GM12878 (cell line): ENCODE measurements at regions not wholly inside any gene's neighbourhood (a gene's known extent, or its start where the extent isn't known, plus 50 kb on each side); places are given as distances from the start of the nearest gene placed in this dataset.
A peak's percentile ranks its signal among the peaks of the same experiment; 100 is the strongest.
"Not testable (repeated sequence)": the region's sequence is repeated elsewhere in the genome, so short reads cannot be mapped to it uniquely, and the experiment has no call there.

Experiments used
- ATAC-seq: fragments of 200-7000 bp; cut with Tn5 transposase; 3 replicates; pipeline ENCODE4 v1.9.1; 2020; ENCODE audit warnings: mild to moderate bottlenecking, moderate library complexity
- BruUV-seq: library from RNA; stranded (reverse); fragments of 400-500 nt; replicated peaks from 2 replicates; lab custom pipeline; 2021; lab: Mats Ljungman, UMichigan
- CTCF ChIA-PET: fragments of 300-600 bp; sonication (Branson Sonifier 250); formaldehyde crosslinking; extraction: SDS; loops from one replicate; lab custom pipeline; 2021; ENCODE audit warnings: inconsistent platforms; lab: Yijun Ruan, JAX
- POLR2A ChIA-PET: fragments of 350-600 bp; formaldehyde crosslinking; extraction: SDS; loops from one replicate; lab custom pipeline; 2021; ENCODE audit warnings: inconsistent platforms; lab: Charles Lee
- RAD21 ChIA-PET: fragments of 300-600 bp; sonication (Branson Sonifier 250); formaldehyde crosslinking; loops from one replicate; lab custom pipeline; 2023; ENCODE audit warnings: antibody characterized with exemption; ENCODE audit not compliant: unreplicated experiment; lab: Charles Lee
- SMC1A ChIA-PET: fragments of 300-600 bp; sonication (Branson Sonifier 250); formaldehyde crosslinking; loops from one replicate; lab custom pipeline; 2023; ENCODE audit not compliant: unreplicated experiment, uncharacterized antibody; lab: Charles Lee
- DNase-seq: peaks from one replicate; pipeline ENCODE4 v3.0.0-alpha.2; 2011; ENCODE audit warnings: low read depth, low spot score
- FAIRE-seq: peaks from 3 replicates; lab custom pipeline; 2011; peaks lifted over from hg19 to GRCh38; lab: Jason Lieb, UNC
- H2AFZ ChIP-seq: 2 replicates; pipeline ENCODE4 v1.6.0; 2011; ENCODE audit warnings: low read depth, low read length, control low read depth; ENCODE audit not compliant: control insufficient read depth
- H3K27ac ChIP-seq: 2 replicates; pipeline ENCODE4 v1.5.1; 2011; ENCODE audit warnings: control low read depth; ENCODE audit not compliant: control insufficient read depth, insufficient read depth
- H3K27me3 ChIP-seq, 2 experiments: replicated peaks in 1 of 2; 2 replicates each; pipeline versions ENCODE4 v1.6.0 to v1.6.1; 2011; ENCODE audit warnings: low read length in 1 of 2; ENCODE audit not compliant: control insufficient read depth in 2 of 2, insufficient read depth in 2 of 2
- H3K36me3 ChIP-seq, 2 experiments: 2 replicates each; pipeline ENCODE4 v1.5.1; 2011; ENCODE audit warnings: low read length in 1 of 2; ENCODE audit not compliant: control insufficient read depth in 2 of 2, insufficient read depth in 2 of 2
- H3K4me1 ChIP-seq: 2 replicates; pipeline ENCODE4 v1.6.1; 2011; ENCODE audit warnings: mild to moderate bottlenecking, low read length, moderate library complexity, mixed read lengths; ENCODE audit not compliant: control insufficient read depth, insufficient read depth
- H3K4me2 ChIP-seq: 2 replicates; pipeline ENCODE4 v1.6.0; 2011; ENCODE audit warnings: control low read depth; ENCODE audit not compliant: control insufficient read depth, insufficient read depth
- H3K4me3 ChIP-seq: fragments of 200-600 bp; sonication (generic); 2 replicates; pipeline ENCODE4 v1.5.1; 2016
- H3K79me2 ChIP-seq: 2 replicates; pipeline ENCODE4 v1.6.0; 2011; ENCODE audit warnings: low read length; ENCODE audit not compliant: control insufficient read depth, insufficient read depth
- H3K9ac ChIP-seq: 2 replicates; pipeline ENCODE4 v1.8.0; 2011; ENCODE audit warnings: low read length, control low read depth, mixed read lengths; ENCODE audit not compliant: control insufficient read depth, insufficient read depth
- H3K9me3 ChIP-seq: replicated peaks from 3 replicates; pipeline ENCODE4 v1.5.1; 2011; ENCODE audit warnings: mild to moderate bottlenecking, low read length; ENCODE audit not compliant: control insufficient read depth, insufficient read depth
- H4K20me1 ChIP-seq: 2 replicates; pipeline ENCODE4 v1.6.0; 2011; ENCODE audit not compliant: control insufficient read depth, insufficient read depth
- PAX8 ChIP-seq: fragments of 450-650 bp; IDR thresholded peaks from 2 replicates; pipeline ENCODE4 v1.6.1; 2017; ENCODE audit warnings: mild to moderate bottlenecking, moderate library complexity
- POLR2AphosphoS5 ChIP-seq: IDR thresholded peaks from 2 replicates; pipeline ENCODE4 v1.6.1; 2011; ENCODE audit warnings: mild to moderate bottlenecking, low read length, inconsistent platforms
- POU2F2 ChIP-seq: IDR thresholded peaks from 3 replicates; pipeline ENCODE4 v1.6.1; 2011; ENCODE audit warnings: low read depth, mild to moderate bottlenecking, low read length, borderline replicate concordance
- RAD21 ChIP-seq: IDR thresholded peaks from 2 replicates; pipeline ENCODE4 v1.6.1; 2011; ENCODE audit warnings: mild to moderate bottlenecking, low read depth, low read length, moderate library complexity; ENCODE audit not compliant: insufficient read depth
- RB1 ChIP-seq: fragments of 450-650 bp; formaldehyde crosslinking; IDR thresholded peaks from 2 replicates; pipeline ENCODE4 v1.6.1; 2017; ENCODE audit warnings: mild to moderate bottlenecking, borderline replicate concordance
- SMC3 ChIP-seq: IDR thresholded peaks from 2 replicates; pipeline ENCODE4 v1.6.1; 2011; ENCODE audit warnings: low read length, improper control_type of control experiment, borderline replicate concordance
- WGBS: methylation state at CpG from one replicate; pipeline ENCODE4 v1.1.6; 2016; ENCODE audit warnings: low lambda C conversion rate; ENCODE audit not compliant: insufficient replicate concordance, insufficient coverage; ENCODE audit errors: missing lambda C conversion rate; 5-methylcytosine and 5-hydroxymethylcytosine counted together
- in situ Hi-C: fragments of 300-500 bp; cut with MboI; formaldehyde crosslinking; loops from 9 replicates; pipeline ENCODE4 v1.14.3; 2018; ENCODE audit warnings: mixed read lengths
- intact Hi-C: fragments of 100-400 bp; cut with micrococcal nuclease; formaldehyde crosslinking; loops from one replicate; pipeline ENCODE4 v1.14.2; 2022; ENCODE audit not compliant: unreplicated experiment
- TF ChIP-seq, protein P1 (sequence below): fragments of 450-650 bp; formaldehyde crosslinking; IDR thresholded peaks from 2 replicates; pipeline ENCODE4 v1.4.0; 2022; ENCODE audit warnings: mild to moderate bottlenecking, moderate library complexity
- TF ChIP-seq, protein P2 (sequence below), 3 experiments: IDR thresholded peaks in 2 of 3; conservative IDR thresholded peaks in 1 of 3; 2 replicates each; pipeline ENCODE4 v1.5.1; 2011; ENCODE audit warnings: low read depth in 3 of 3, low read length in 3 of 3, mild to moderate bottlenecking in 3 of 3, control low read depth in 2 of 3, moderate library complexity in 2 of 3, inconsistent platforms in 1 of 3, mixed read lengths in 1 of 3; ENCODE audit not compliant: control insufficient read depth in 2 of 3, insufficient read depth in 1 of 3; ENCODE audit errors: extremely low read depth in 1 of 3

DNA sequence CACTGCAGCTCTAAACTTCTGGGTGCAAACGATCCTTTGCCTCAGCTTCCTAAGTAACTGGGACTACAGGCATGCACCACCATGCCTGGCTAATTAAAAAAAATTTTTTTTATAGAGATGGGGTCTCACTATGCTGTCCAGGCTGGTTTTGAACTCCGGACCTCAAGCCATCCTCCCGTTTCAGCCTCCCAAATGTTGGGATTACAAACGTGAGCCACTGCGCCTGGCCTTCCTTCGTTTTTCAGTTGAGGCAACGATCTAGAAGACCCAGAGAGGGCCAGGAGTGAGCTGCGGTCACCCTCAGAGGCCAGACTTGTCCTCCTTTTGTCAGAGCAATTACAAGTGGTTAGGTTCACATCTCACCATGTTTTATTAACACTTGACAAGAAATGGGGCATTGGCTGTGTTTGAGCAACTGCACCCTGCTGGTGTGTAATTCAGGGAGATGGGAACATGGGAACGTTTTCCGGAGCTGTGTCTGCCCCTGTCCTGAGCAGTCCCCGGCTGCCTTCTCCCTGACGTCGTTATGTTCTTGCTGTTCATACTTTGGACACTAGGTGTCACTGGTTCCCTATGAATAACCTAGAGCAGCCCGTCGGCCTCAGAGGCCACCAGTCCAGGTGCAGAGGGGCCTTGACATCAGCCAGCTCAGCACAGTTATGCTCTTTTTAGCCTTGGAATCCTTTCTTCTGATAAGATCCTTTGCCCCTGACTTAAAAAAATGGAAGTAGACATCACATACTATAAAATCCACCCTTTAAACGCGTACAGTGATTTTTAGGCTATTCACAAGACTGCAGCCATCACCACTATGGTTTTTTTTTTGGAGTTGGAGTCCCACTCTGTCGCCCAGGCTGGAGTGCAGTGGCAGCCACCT lies 375.0 kb downstream of the TYW1 start:
- SMC1A ChIA-PET, result interaction anchor here (0.9 to 1.0 kb wide), 2 partner anchors 10 to 113 kb away, joined by 3 to 4 read pairs; no protein-coding TSS in a partner anchor
- CTCF ChIA-PET, result interaction anchor here (0.6 to 2.5 kb wide), 8 partner anchors 8 to 1773 kb away, joined by 3 to 7 read pairs (median 4); no protein-coding TSS in a partner anchor
- Histone ChIP-seq H2AFZ (no peak overlapping the region), H3K27ac (no peak overlapping the region), H3K36me3 (no peaks in the 10 kb centered on the region), H3K9me3 (no peaks in the 10 kb centered on the region), H3K4me3 (no peak overlapping the region), H4K20me1 (no peaks in the 10 kb centered on the region), H3K4me2 (no peak overlapping the region), H3K4me1 (no peaks in the 10 kb centered on the region), H3K9ac (no peak overlapping the region), H3K27me3 (no peaks in the 10 kb centered on the region), H3K79me2 (no peaks in the 10 kb centered on the region)
- ATAC-seq (peak; percentile 99), FAIRE-seq (peak; percentile 87), DNase-seq (peak; percentile 21)
- WGBS, result 26% methylated on average over 18 of the region's 18 CpGs
- POLR2A ChIA-PET, result no interaction called here
- intact Hi-C loops (loop anchor here (10.0 kb wide), 2 partner anchors 73 to 253 kb away; no protein-coding TSS in a partner anchor), in situ Hi-C loops (no loop called here)
- no TSS peak for BruUV-seq
- RAD21 ChIA-PET, result interaction anchor here (0.8 to 1.3 kb wide), 3 partner anchors 8 to 331 kb away, joined by 3 to 6 read pairs (median 3); no protein-coding TSS in a partner anchor
- TF ChIP-seq, protein P1, sequence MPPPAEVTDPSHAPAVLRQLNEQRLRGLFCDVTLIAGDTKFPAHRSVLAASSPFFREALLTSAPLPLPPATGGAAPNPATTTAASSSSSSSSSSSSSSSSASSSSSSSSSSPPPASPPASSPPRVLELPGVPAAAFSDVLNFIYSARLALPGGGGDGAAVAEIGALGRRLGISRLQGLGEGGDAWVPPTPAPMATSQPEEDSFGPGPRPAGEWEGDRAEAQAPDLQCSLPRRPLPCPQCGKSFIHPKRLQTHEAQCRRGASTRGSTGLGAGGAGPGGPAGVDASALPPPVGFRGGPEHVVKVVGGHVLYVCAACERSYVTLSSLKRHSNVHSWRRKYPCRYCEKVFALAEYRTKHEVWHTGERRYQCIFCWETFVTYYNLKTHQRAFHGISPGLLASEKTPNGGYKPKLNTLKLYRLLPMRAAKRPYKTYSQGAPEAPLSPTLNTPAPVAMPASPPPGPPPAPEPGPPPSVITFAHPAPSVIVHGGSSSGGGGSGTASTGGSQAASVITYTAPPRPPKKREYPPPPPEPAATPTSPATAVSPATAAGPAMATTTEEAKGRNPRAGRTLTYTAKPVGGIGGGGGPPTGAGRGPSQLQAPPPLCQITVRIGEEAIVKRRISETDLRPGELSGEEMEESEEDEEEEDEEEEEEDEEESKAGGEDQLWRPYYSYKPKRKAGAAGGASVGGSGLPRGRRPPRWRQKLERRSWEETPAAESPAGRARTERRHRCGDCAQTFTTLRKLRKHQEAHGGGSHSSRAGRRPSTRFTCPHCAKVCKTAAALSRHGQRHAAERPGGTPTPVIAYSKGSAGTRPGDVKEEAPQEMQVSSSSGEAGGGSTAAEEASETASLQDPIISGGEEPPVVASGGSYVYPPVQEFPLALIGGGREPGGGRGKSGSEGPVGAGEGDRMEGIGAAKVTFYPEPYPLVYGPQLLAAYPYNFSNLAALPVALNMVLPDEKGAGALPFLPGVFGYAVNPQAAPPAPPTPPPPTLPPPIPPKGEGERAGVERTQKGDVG, result no peak
- TF ChIP-seq SMC3 (peak; percentile 56), POLR2AphosphoS5 (no peak), POU2F2 (peak; percentile 72; the same call in 1 of the 3 replicates), RB1 (peak; percentile 39; the same call in 1 of the 2 replicates), PAX8 (no peak), RAD21 (peak; percentile 87)
- TF ChIP-seq, protein P2, sequence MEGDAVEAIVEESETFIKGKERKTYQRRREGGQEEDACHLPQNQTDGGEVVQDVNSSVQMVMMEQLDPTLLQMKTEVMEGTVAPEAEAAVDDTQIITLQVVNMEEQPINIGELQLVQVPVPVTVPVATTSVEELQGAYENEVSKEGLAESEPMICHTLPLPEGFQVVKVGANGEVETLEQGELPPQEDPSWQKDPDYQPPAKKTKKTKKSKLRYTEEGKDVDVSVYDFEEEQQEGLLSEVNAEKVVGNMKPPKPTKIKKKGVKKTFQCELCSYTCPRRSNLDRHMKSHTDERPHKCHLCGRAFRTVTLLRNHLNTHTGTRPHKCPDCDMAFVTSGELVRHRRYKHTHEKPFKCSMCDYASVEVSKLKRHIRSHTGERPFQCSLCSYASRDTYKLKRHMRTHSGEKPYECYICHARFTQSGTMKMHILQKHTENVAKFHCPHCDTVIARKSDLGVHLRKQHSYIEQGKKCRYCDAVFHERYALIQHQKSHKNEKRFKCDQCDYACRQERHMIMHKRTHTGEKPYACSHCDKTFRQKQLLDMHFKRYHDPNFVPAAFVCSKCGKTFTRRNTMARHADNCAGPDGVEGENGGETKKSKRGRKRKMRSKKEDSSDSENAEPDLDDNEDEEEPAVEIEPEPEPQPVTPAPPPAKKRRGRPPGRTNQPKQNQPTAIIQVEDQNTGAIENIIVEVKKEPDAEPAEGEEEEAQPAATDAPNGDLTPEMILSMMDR (IDR thresholded peaks at IDR 0.05 in 2 of 3, conservative IDR thresholded peaks at IDR 0.05 in 1 of 3; ENCODE audit: control insufficient read depth in 2 of 3, extremely low read depth in 1 of 3, insufficient read depth in 1 of 3, low read depth in 3 of 3, low read length in 3 of 3), result peak; percentile 76 to 85 (median 84)

DNA sequence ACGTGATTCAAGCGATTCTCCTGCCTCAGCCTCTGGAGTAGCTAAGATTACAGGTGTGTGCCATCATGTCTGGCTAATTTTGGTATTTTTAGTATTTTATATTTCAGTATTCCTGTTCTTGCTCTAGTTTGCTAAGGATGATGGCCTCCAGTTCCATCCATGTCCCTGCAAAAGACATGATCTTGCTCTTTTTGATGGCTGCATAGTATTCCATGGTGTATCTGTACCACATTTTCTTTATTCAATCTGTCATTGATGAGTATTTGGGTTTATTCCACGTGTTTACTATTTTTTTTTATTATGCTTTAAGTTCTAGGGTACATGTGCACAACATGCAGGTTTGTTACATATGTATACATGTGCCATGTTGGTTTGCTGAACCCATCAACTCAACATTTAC lies 376.8 kb downstream of the TYW1 start:
- H3K27me3 ChIP-seq, H3K9me3 ChIP-seq, H3K9ac ChIP-seq, POLR2A ChIA-PET, H3K79me2 ChIP-seq, DNase-seq, H3K36me3 ChIP-seq, H3K4me2 ChIP-seq, ATAC-seq, CTCF ChIA-PET, H3K4me1 ChIP-seq, H2AFZ ChIP-seq, BruUV-seq, H3K4me3 ChIP-seq, H3K27ac ChIP-seq, H4K20me1 ChIP-seq, FAIRE-seq, in situ Hi-C loops, RAD21 ChIA-PET, SMC1A ChIA-PET: not testable (repeated sequence)
- WGBS, result 18% methylated on average over 3 of the region's 3 CpGs
- intact Hi-C loops, result loop anchor here (10.0 kb wide), 2 partner anchors 71 to 251 kb away; no protein-coding TSS in a partner anchor
